Testis (tissue), 2 donors: ENCODE measurements at regions not wholly inside any gene's neighbourhood (a gene's known extent, or its start where the extent isn't known, plus 50 kb on each side); places are given as distances from the start of the nearest gene placed in this dataset.

Experiments used
- DNase-seq: peaks from one replicate; pipeline ENCODE4 v3.0.0-alpha.2; 2019
- H3K27ac ChIP-seq, 2 donors: fragments of 200-600 bp; sonication (generic); one replicate each; pipeline ENCODE4 v1.5.1; 2019
- H3K27me3 ChIP-seq: fragments of 200-600 bp; sonication (generic); one replicate; pipeline ENCODE4 v1.5.1; 2019
- H3K36me3 ChIP-seq: fragments of 200-600 bp; sonication (generic); one replicate; pipeline ENCODE4 v1.5.1; 2017; ENCODE audit warnings: low read depth; ENCODE audit errors: missing control alignments
- H3K4me1 ChIP-seq: fragments of 200-600 bp; sonication (generic); one replicate; pipeline ENCODE4 v1.5.1; 2019
- H3K4me3 ChIP-seq, 2 donors: fragments of 200-600 bp; sonication (generic); one replicate each; pipeline ENCODE4 v1.5.1; 2017 to 2019
- H3K9me3 ChIP-seq: fragments of 200-600 bp; sonication (generic); one replicate; pipeline ENCODE4 v1.5.1; 2017
- CTCF ChIP-seq, 3 experiments: fragments of 450-650 bp in 2 of 3; fragments of 200-600 bp in 1 of 3; sonication (generic) in 1 of 3; IDR thresholded peaks; one replicate each; pipeline ENCODE4 v1.5.1; 2016 to 2019; ENCODE audit warnings: antibody characterized with exemption in 3 of 3, mild to moderate bottlenecking in 2 of 3, moderate library complexity in 1 of 3
- POLR2A ChIP-seq: fragments of 450-650 bp; IDR thresholded peaks from one replicate; pipeline ENCODE4 v1.6.1; 2017; ENCODE audit warnings: antibody characterized with exemption, mild to moderate bottlenecking, moderate library complexity
- WGBS, 2 donors: methylation state at CpG; one replicate each; pipeline ENCODE4 v1.1.5; 2018; 5-methylcytosine and 5-hydroxymethylcytosine counted together
- intact Hi-C: fragments of 100-400 bp; cut with DNase I; formaldehyde crosslinking; loops from one replicate; pipeline ENCODE4 v1.15.1; 2023; ENCODE audit warnings: low total_unique reads

- Histone ChIP-seq H3K27ac (no peak overlapping the region), H3K36me3 (no peaks in the 10 kb centered on the region), H3K27me3 (no peaks in the 10 kb centered on the region), H3K4me1 (no peaks in the 10 kb centered on the region), H3K9me3 (no peaks in the 10 kb centered on the region), H3K4me3 (no peak overlapping the region)
- WGBS, 2 donors, result 82 to 88% methylated on average over 2 of the region's 2 CpGs
- DNase-seq, result no peak
- TF ChIP-seq POLR2A (no peak), CTCF (IDR thresholded peaks at IDR 0.05) (no peak)
- intact Hi-C loops, result no loop called here
Observed at GRCh38 chr9:17024129-17024528, 110.7 kb upstream of the CNTLN start.

GRCh38 chr9:17021387-17021970, 113.4 kb upstream of the CNTLN start:
- Histone ChIP-seq H3K27me3 (no peaks in the 10 kb centered on the region), H3K4me3 (no peak overlapping the region), H3K27ac (no peak overlapping the region), H3K36me3 (no peaks in the 10 kb centered on the region), H3K9me3 (no peaks in the 10 kb centered on the region), H3K4me1 (no peaks in the 10 kb centered on the region)
- no peak for TF ChIP-seq CTCF (IDR thresholded peaks at IDR 0.05)
- TF ChIP-seq POLR2A, result no peak
- DNase-seq, result no peak
- intact Hi-C loops, result no loop called here
- 80 to 83% methylated on average over 1 of the region's 1 CpG for WGBS, 2 donors

- Histone ChIP-seq H3K9me3 (no peaks in the 10 kb centered on the region), H3K27me3 (no peaks in the 10 kb centered on the region), H3K4me1 (no peaks in the 10 kb centered on the region), H3K27ac (no peak overlapping the region), H3K36me3 (no peaks in the 10 kb centered on the region), H3K4me3 (no peak overlapping the region)
- TF ChIP-seq CTCF (IDR thresholded peaks at IDR 0.05) (no peak), POLR2A (no peak)
- DNase-seq, result no peak
- intact Hi-C loops, result no loop called here
Observed at GRCh38 chr9:17019398-17019797, 115.4 kb upstream of the CNTLN start.

GRCh38 chr9:17018540-17019196, 116.2 kb upstream of the CNTLN start:
- no peak for DNase-seq

More at GRCh38 chr9:17018540-17019196, 116.2 kb upstream of the CNTLN start:
- WGBS, 2 donors, result 77% methylated on average over 3 of the region's 3 CpGs
- H3K27ac ChIP-seq, result peak overlapping the region; percentile 19 to 89
- intact Hi-C loops, result no loop called here
- TF ChIP-seq POLR2A (no peak), CTCF (IDR thresholded peaks at IDR 0.05) (no peak)
- H3K36me3 ChIP-seq, result no peaks in the 10 kb centered on the region
- no peak overlapping the region for H3K4me3 ChIP-seq
- H3K27me3 ChIP-seq, result no peaks in the 10 kb centered on the region
- H3K9me3 ChIP-seq, result no peaks in the 10 kb centered on the region
- no peaks in the 10 kb centered on the region for H3K4me1 ChIP-seq
